ENCODE measurements at regions not wholly inside any gene's neighbourhood (a gene's known extent, or its start where the extent isn't known, plus 50 kb on each side); places are given as distances from the start of the nearest gene placed in this dataset.

DNA sequence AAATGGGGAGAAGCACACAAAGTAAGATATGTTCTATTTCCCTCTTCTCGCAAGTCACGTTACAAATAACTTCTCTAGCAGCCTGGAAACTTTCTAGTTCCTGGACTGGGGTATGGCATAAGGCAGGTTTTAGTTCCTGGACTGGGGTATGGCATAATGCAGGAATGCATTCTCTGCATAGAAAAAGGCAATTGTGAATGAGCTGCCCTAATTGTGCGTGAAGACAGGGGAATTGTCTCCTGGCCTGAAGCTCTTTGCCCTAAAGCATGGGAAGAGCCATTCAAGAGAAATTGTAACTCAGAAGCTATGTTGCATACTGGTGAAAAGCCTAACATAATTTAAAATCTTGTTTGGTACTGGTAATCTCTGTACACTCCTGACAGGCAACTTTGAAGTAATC is 54.3 kb upstream of the CBLB start:
- H3K27ac ChIP-seq (ENCODE audit: insufficient read depth in 1 of 2, low read depth in 1 of 2, low read length in 2 of 2, poor library complexity in 1 of 2, severe bottlenecking in 2 of 2), result no peak overlapping the region
- H3K27me3 ChIP-seq (replicated peaks in 2 of 5; ENCODE audit: control insufficient read depth in 4 of 5, insufficient read depth in 5 of 5, low read length in 4 of 5), result no peaks in the 10 kb centered on the region
- no peak for DNase-seq
- WGBS (ENCODE audit: insufficient coverage), result 100% methylated on average over 3 of the region's 3 CpGs
- no peaks in the 10 kb centered on the region for H3K4me1 ChIP-seq (ENCODE audit: control extremely low read depth in 1 of 4, control insufficient read depth in 4 of 4, insufficient read depth in 4 of 4, low read length in 3 of 4)
- peaks cover 0 to 5% (median 3%) of the 10 kb centered on the region in 5 experiments for H3K9me3 ChIP-seq (ENCODE audit: control extremely low read depth in 1 of 5, control insufficient read depth in 4 of 5, insufficient read depth in 2 of 5, low read depth in 1 of 5, low read length in 4 of 5)
- ChIA-PET CTCF (no interaction called here), POLR2A (no interaction called here)
- no peaks in the 10 kb centered on the region for H3K36me3 ChIP-seq (ENCODE audit: control insufficient read depth in 4 of 4, insufficient read depth in 4 of 4, low read length in 3 of 4)
- H3K4me3 ChIP-seq (ENCODE audit: control insufficient read depth in 1 of 7, extremely low read depth in 1 of 7, insufficient read depth in 4 of 7, low read depth in 2 of 7, low read length in 6 of 7), result no peak overlapping the region

DNA sequence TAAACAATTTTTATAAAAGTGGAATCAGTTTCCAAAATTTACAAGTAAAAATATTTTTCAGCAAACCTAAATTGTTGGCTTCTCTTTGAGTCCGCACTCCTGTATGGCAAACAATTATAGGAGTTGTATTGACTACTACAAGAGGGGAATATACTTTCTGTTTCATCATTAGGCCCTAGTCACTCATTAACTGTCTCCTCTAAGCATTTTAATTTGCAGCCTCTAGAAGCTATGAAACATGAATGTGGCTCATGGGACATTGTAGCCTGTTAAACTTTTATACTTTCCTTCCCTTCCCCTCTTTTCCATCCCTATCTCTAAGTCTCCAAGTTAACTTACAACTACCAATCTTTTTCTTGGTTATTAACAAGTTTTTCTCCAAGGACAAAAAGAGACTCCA is 58.9 kb upstream of the CBLB start:
- CTCF ChIA-PET, result no interaction called here
- no CpG with 5 or more reads among the region's 1 CpG for WGBS (ENCODE audit: insufficient coverage)
- H3K4me1 ChIP-seq (ENCODE audit: control extremely low read depth in 1 of 4, control insufficient read depth in 4 of 4, insufficient read depth in 4 of 4, low read length in 3 of 4), result no peaks in the 10 kb centered on the region
- no peak overlapping the region for H3K4me3 ChIP-seq (ENCODE audit: control insufficient read depth in 1 of 7, extremely low read depth in 1 of 7, insufficient read depth in 4 of 7, low read depth in 2 of 7, low read length in 6 of 7)
- no peak overlapping the region for H3K27ac ChIP-seq (ENCODE audit: insufficient read depth in 1 of 2, low read depth in 1 of 2, low read length in 2 of 2, poor library complexity in 1 of 2, severe bottlenecking in 2 of 2)
- H3K9me3 ChIP-seq (ENCODE audit: control extremely low read depth in 1 of 5, control insufficient read depth in 4 of 5, insufficient read depth in 2 of 5, low read depth in 1 of 5, low read length in 4 of 5), result no peaks in the 10 kb centered on the region
- no peaks in the 10 kb centered on the region for H3K27me3 ChIP-seq (replicated peaks in 2 of 5; ENCODE audit: control insufficient read depth in 4 of 5, insufficient read depth in 5 of 5, low read length in 4 of 5)
- no peak for DNase-seq
- POLR2A ChIA-PET, result no interaction called here
- no peaks in the 10 kb centered on the region for H3K36me3 ChIP-seq (ENCODE audit: control insufficient read depth in 4 of 4, insufficient read depth in 4 of 4, low read length in 3 of 4)

DNA sequence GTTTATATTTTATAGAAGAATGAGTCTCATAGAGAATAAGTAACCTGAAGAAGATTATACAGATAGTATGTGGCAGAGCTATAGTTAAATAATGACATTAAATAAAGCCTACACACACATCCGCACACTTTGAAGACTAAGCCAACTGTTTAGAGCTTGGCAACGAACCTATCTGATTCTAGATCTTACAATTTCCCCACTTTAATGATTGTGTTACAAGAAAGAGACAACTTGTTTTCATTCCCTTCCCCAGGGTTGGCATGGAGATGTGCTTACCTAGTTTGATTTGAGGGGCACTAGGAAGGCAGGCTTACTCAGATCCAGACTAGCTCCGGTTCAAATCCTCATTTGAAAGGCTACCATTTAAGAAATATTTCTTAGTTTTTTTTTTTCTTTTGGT is 61.9 kb upstream of the CBLB start:
- POLR2A ChIA-PET, result interaction anchor here (0.6 kb wide), 1 partner anchor 10 kb away, joined by 3 read pairs; no protein-coding TSS in a partner anchor
- H3K9me3 ChIP-seq (ENCODE audit: control extremely low read depth in 1 of 5, control insufficient read depth in 4 of 5, insufficient read depth in 2 of 5, low read depth in 1 of 5, low read length in 4 of 5), result no peaks in the 10 kb centered on the region
- no peaks in the 10 kb centered on the region for H3K4me1 ChIP-seq (ENCODE audit: control extremely low read depth in 1 of 4, control insufficient read depth in 4 of 4, insufficient read depth in 4 of 4, low read length in 3 of 4)
- H3K27me3 ChIP-seq (replicated peaks in 2 of 5; ENCODE audit: control insufficient read depth in 4 of 5, insufficient read depth in 5 of 5, low read length in 4 of 5), result no peaks in the 10 kb centered on the region
- WGBS (ENCODE audit: insufficient coverage), result 80% methylated on average over 1 of the region's 3 CpGs
- CTCF ChIA-PET, result no interaction called here
- H3K36me3 ChIP-seq (ENCODE audit: control insufficient read depth in 4 of 4, insufficient read depth in 4 of 4, low read length in 3 of 4), result no peaks in the 10 kb centered on the region
- H3K4me3 ChIP-seq (ENCODE audit: control insufficient read depth in 1 of 7, extremely low read depth in 1 of 7, insufficient read depth in 4 of 7, low read depth in 2 of 7, low read length in 6 of 7), result no peak overlapping the region
- no peak for DNase-seq
- no peak overlapping the region for H3K27ac ChIP-seq (ENCODE audit: insufficient read depth in 1 of 2, low read depth in 1 of 2, low read length in 2 of 2, poor library complexity in 1 of 2, severe bottlenecking in 2 of 2)

- ChIA-PET CTCF (no interaction called here), POLR2A (no interaction called here)
- H3K4me1 ChIP-seq (ENCODE audit: control extremely low read depth in 1 of 4, control insufficient read depth in 4 of 4, insufficient read depth in 4 of 4, low read length in 3 of 4), result no peaks in the 10 kb centered on the region
- DNase-seq, result no peak
- 100% methylated on average over 2 of the region's 2 CpGs for WGBS (ENCODE audit: insufficient coverage)
- no peaks in the 10 kb centered on the region for H3K36me3 ChIP-seq (ENCODE audit: control insufficient read depth in 4 of 4, insufficient read depth in 4 of 4, low read length in 3 of 4)
- H3K9me3 ChIP-seq (ENCODE audit: control extremely low read depth in 1 of 5, control insufficient read depth in 4 of 5, insufficient read depth in 2 of 5, low read depth in 1 of 5, low read length in 4 of 5), result no peaks in the 10 kb centered on the region
- H3K4me3 ChIP-seq (ENCODE audit: control insufficient read depth in 1 of 7, extremely low read depth in 1 of 7, insufficient read depth in 4 of 7, low read depth in 2 of 7, low read length in 6 of 7), result no peak overlapping the region
- H3K27ac ChIP-seq (ENCODE audit: insufficient read depth in 1 of 2, low read depth in 1 of 2, low read length in 2 of 2, poor library complexity in 1 of 2, severe bottlenecking in 2 of 2), result no peak overlapping the region
- H3K27me3 ChIP-seq (replicated peaks in 2 of 5; ENCODE audit: control insufficient read depth in 4 of 5, insufficient read depth in 5 of 5, low read length in 4 of 5), result no peaks in the 10 kb centered on the region
Measured at GRCh38 chr3:105931500-105931899, 62.7 kb upstream of the CBLB start.

- H3K36me3 ChIP-seq (ENCODE audit: control insufficient read depth in 4 of 4, insufficient read depth in 4 of 4, low read length in 3 of 4), result no peaks in the 10 kb centered on the region
- H3K27me3 ChIP-seq (replicated peaks in 2 of 5; ENCODE audit: control insufficient read depth in 4 of 5, insufficient read depth in 5 of 5, low read length in 4 of 5), result no peaks in the 10 kb centered on the region
- POLR2A ChIA-PET, result no interaction called here
- no peaks in the 10 kb centered on the region for H3K9me3 ChIP-seq (ENCODE audit: control extremely low read depth in 1 of 5, control insufficient read depth in 4 of 5, insufficient read depth in 2 of 5, low read depth in 1 of 5, low read length in 4 of 5)
- no peak overlapping the region for H3K27ac ChIP-seq (ENCODE audit: insufficient read depth in 1 of 2, low read depth in 1 of 2, low read length in 2 of 2, poor library complexity in 1 of 2, severe bottlenecking in 2 of 2)
- WGBS (ENCODE audit: insufficient coverage), result 100% methylated on average over 2 of the region's 4 CpGs
- no peak overlapping the region for H3K4me3 ChIP-seq (ENCODE audit: control insufficient read depth in 1 of 7, extremely low read depth in 1 of 7, insufficient read depth in 4 of 7, low read depth in 2 of 7, low read length in 6 of 7)
- CTCF ChIA-PET, result no interaction called here
- no peaks in the 10 kb centered on the region for H3K4me1 ChIP-seq (ENCODE audit: control extremely low read depth in 1 of 4, control insufficient read depth in 4 of 4, insufficient read depth in 4 of 4, low read length in 3 of 4)
- DNase-seq, result no peak
Measured at GRCh38 chr3:105933871-105934270, 65.1 kb upstream of the CBLB start.

DNA sequence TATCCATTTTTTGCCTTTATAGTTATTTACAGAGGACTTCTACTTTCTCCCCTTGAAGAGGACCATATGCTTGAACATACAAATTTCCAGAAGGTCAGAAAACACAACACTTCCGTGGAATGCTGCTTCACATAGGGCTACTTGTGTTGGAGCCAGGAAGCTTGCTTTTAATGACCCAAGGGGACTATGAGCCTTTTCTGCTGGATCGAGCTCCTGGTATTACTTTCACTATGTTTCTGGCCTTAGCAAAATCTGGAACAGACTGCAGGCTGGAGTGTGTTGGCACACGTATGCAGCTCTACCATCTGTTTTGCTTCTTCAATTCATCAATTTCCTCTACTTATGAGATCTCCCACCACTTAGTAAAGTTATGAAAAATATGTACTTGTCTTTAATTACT is 69.3 kb upstream of the CBLB start:
- H3K4me3 ChIP-seq (ENCODE audit: control insufficient read depth in 1 of 7, extremely low read depth in 1 of 7, insufficient read depth in 4 of 7, low read depth in 2 of 7, low read length in 6 of 7), result no peak overlapping the region
- ChIA-PET CTCF (no interaction called here), POLR2A (no interaction called here)
- 73% methylated on average over 2 of the region's 3 CpGs for whole genome bisulfite sequencing (ENCODE audit: insufficient coverage)
- H3K27me3 ChIP-seq (replicated peaks in 2 of 5; ENCODE audit: control insufficient read depth in 4 of 5, insufficient read depth in 5 of 5, low read length in 4 of 5), result no peaks in the 10 kb centered on the region
- no peaks in the 10 kb centered on the region for H3K36me3 ChIP-seq (ENCODE audit: control insufficient read depth in 4 of 4, insufficient read depth in 4 of 4, low read length in 3 of 4)
- DNase-seq, result no peak
- no peak overlapping the region for H3K27ac ChIP-seq (ENCODE audit: insufficient read depth in 1 of 2, low read depth in 1 of 2, low read length in 2 of 2, poor library complexity in 1 of 2, severe bottlenecking in 2 of 2)
- no peaks in the 10 kb centered on the region for H3K9me3 ChIP-seq (ENCODE audit: control extremely low read depth in 1 of 5, control insufficient read depth in 4 of 5, insufficient read depth in 2 of 5, low read depth in 1 of 5, low read length in 4 of 5)
- no peaks in the 10 kb centered on the region for H3K4me1 ChIP-seq (ENCODE audit: control extremely low read depth in 1 of 4, control insufficient read depth in 4 of 4, insufficient read depth in 4 of 4, low read length in 3 of 4)

GRCh38 chr3:105938806-105939205 is 70.0 kb upstream of the CBLB start:
- no peak overlapping the region for H3K4me3 ChIP-seq (ENCODE audit: control insufficient read depth in 1 of 7, extremely low read depth in 1 of 7, insufficient read depth in 4 of 7, low read depth in 2 of 7, low read length in 6 of 7)
- no peak for DNase-seq
- no peaks in the 10 kb centered on the region for H3K27me3 ChIP-seq (replicated peaks in 2 of 5; ENCODE audit: control insufficient read depth in 4 of 5, insufficient read depth in 5 of 5, low read length in 4 of 5)
- no peaks in the 10 kb centered on the region for H3K4me1 ChIP-seq (ENCODE audit: control extremely low read depth in 1 of 4, control insufficient read depth in 4 of 4, insufficient read depth in 4 of 4, low read length in 3 of 4)
- WGBS (ENCODE audit: insufficient coverage), result no CpG with 5 or more reads among the region's 2 CpGs
- no peaks in the 10 kb centered on the region for H3K9me3 ChIP-seq (ENCODE audit: control extremely low read depth in 1 of 5, control insufficient read depth in 4 of 5, insufficient read depth in 2 of 5, low read depth in 1 of 5, low read length in 4 of 5)
- CTCF ChIA-PET, result no interaction called here
- no peak overlapping the region for H3K27ac ChIP-seq (ENCODE audit: insufficient read depth in 1 of 2, low read depth in 1 of 2, low read length in 2 of 2, poor library complexity in 1 of 2, severe bottlenecking in 2 of 2)
- POLR2A ChIA-PET, result no interaction called here
- no peaks in the 10 kb centered on the region for H3K36me3 ChIP-seq (ENCODE audit: control insufficient read depth in 4 of 4, insufficient read depth in 4 of 4, low read length in 3 of 4)

DNA sequence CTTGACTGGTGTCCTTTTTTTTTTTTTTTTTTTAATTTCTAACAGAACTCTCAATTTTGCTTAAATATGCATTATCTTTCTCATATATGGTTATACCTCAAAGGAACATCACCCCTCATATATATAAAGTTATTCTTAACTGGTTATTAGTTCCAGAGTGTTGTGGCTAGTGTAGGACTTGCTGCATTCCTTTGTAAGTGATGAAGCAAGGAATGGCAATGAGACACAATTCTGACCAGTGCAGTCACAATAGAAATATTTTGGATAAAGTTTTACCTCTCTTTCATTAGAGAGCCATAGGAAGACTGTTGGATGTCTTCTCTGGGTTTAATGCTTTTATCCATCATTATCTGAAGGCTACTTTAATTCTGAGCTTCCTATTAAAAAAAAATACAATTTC is 75.5 kb upstream of the CBLB start:
- Histone ChIP-seq H3K36me3 (ENCODE audit: control insufficient read depth in 4 of 4, insufficient read depth in 4 of 4, low read length in 3 of 4) (no peaks in the 10 kb centered on the region), H3K9me3 (ENCODE audit: control extremely low read depth in 1 of 5, control insufficient read depth in 4 of 5, insufficient read depth in 2 of 5, low read depth in 1 of 5, low read length in 4 of 5) (no peaks in the 10 kb centered on the region), H3K4me3 (ENCODE audit: control insufficient read depth in 1 of 7, extremely low read depth in 1 of 7, insufficient read depth in 4 of 7, low read depth in 2 of 7, low read length in 6 of 7) (no peak overlapping the region), H3K4me1 (ENCODE audit: control extremely low read depth in 1 of 4, control insufficient read depth in 4 of 4, insufficient read depth in 4 of 4, low read length in 3 of 4) (no peaks in the 10 kb centered on the region), H3K27me3 (replicated peaks in 2 of 5; ENCODE audit: control insufficient read depth in 4 of 5, insufficient read depth in 5 of 5, low read length in 4 of 5) (no peaks in the 10 kb centered on the region), H3K27ac (ENCODE audit: insufficient read depth in 1 of 2, low read depth in 1 of 2, low read length in 2 of 2, poor library complexity in 1 of 2, severe bottlenecking in 2 of 2) (no peak overlapping the region)
- ChIA-PET POLR2A (no interaction called here), CTCF (no interaction called here)
- no peak for DNase-seq

All from common myeloid progenitor, CD34-positive (primary cell).